H1 (cell line): ENCODE measurements at regions not wholly inside any gene's neighbourhood (a gene's known extent, or its start where the extent isn't known, plus 50 kb on each side); places are given as distances from the start of the nearest gene placed in this dataset.

Source experiments
- CTCF ChIA-PET: fragments of 300-600 bp; sonication (Branson Sonifier 250); formaldehyde crosslinking; loops from one replicate; lab custom pipeline; 2021; ENCODE audit not compliant: partially characterized antibody; lab: Charles Lee
- POLR2A ChIA-PET: fragments of 300-600 bp; sonication (Branson Sonifier 250); formaldehyde crosslinking; loops from one replicate; lab custom pipeline; 2021; ENCODE audit warnings: inconsistent platforms; ENCODE audit not compliant: partially characterized antibody; lab: Charles Lee
- DNase-seq, 2 experiments: peaks; one replicate each; pipeline versions ENCODE4 v3.0.0 to v3.0.0-alpha.2; 2010 to 2022; ENCODE audit warnings: low spot score in 2 of 2, low read depth in 1 of 2, mixed read lengths in 1 of 2
- FAIRE-seq: peaks from 2 replicates; lab custom pipeline; 2011; peaks lifted over from hg19 to GRCh38; lab: Jason Lieb, UNC
- H2AFZ ChIP-seq: 2 replicates; pipeline ENCODE4 v1.8.1; 2012; ENCODE audit warnings: low read length, inconsistent platforms
- H2AK5ac ChIP-seq: 2 replicates; pipeline ENCODE4 v1.6.1; 2013; ENCODE audit warnings: low read depth, low read length
- H2BK120ac ChIP-seq: replicated peaks from 2 replicates; pipeline ENCODE3; 2013; ENCODE audit warnings: low read depth, low read length, inconsistent platforms
- H2BK12ac ChIP-seq: 2 replicates; pipeline ENCODE4 v1.6.1; 2013; ENCODE audit warnings: low read depth, low read length
- H2BK15ac ChIP-seq: 2 replicates; pipeline ENCODE4 v1.6.1; 2013; ENCODE audit warnings: low read length
- H2BK20ac ChIP-seq: 2 replicates; pipeline ENCODE4 v1.6.1; 2013; ENCODE audit warnings: low read length
- H2BK5ac ChIP-seq: 2 replicates; pipeline ENCODE4 v1.6.1; 2013; ENCODE audit warnings: low read depth, low read length
- H3K14ac ChIP-seq: 2 replicates; pipeline ENCODE4 v1.6.1; 2013; ENCODE audit warnings: inconsistent platforms; ENCODE audit not compliant: insufficient read length
- H3K18ac ChIP-seq: 2 replicates; pipeline ENCODE4 v1.6.1; 2013; ENCODE audit warnings: low read length; ENCODE audit errors: extremely low read depth
- H3K23ac ChIP-seq: 2 replicates; pipeline ENCODE4 v1.6.1; 2013; ENCODE audit warnings: inconsistent platforms; ENCODE audit not compliant: insufficient read length
- H3K23me2 ChIP-seq: 2 replicates; pipeline ENCODE4 v1.6.1; 2013; ENCODE audit warnings: low read depth, low read length
- H3K27ac ChIP-seq: 2 replicates; pipeline ENCODE4 v1.6.1; 2011; ENCODE audit warnings: low read depth, low read length, inconsistent platforms
- H3K27me3 ChIP-seq, 4 experiments: replicated peaks in 1 of 4; 1 replicate in 1 of 4; 2 replicates in 3 of 4; pipeline versions ENCODE4 v1.6.1 to v1.8.1; 2011 to 2013; ENCODE audit warnings: low read length in 3 of 4, mild to moderate bottlenecking in 3 of 4, inconsistent platforms in 2 of 4, mixed read lengths in 2 of 4, moderate library complexity in 1 of 4; ENCODE audit not compliant: control insufficient read depth in 3 of 4, insufficient read depth in 3 of 4; ENCODE audit errors: extremely low read depth in 1 of 4
- H3K36me3 ChIP-seq, 4 experiments: 2 replicates each; pipeline versions ENCODE4 v1.6.1 to v1.8.1; 2011 to 2013; ENCODE audit warnings: mild to moderate bottlenecking in 4 of 4, low read length in 3 of 4, moderate library complexity in 2 of 4, control low read depth in 1 of 4, inconsistent platforms in 1 of 4; ENCODE audit not compliant: insufficient read depth in 4 of 4, control insufficient read depth in 2 of 4
- H3K4ac ChIP-seq: replicated peaks from 2 replicates; pipeline ENCODE3; 2013; ENCODE audit warnings: low read length, low read depth, mixed read lengths, inconsistent platforms; ENCODE audit not compliant: insufficient read length
- H3K4me1 ChIP-seq, 4 experiments: replicated peaks in 1 of 4; 1 replicate in 1 of 4; 2 replicates in 3 of 4; pipeline versions ENCODE4 v1.6.1 to v1.8.1; 2011 to 2013; ENCODE audit warnings: low read length in 3 of 4, inconsistent platforms in 2 of 4, mixed read lengths in 1 of 4; ENCODE audit not compliant: insufficient read depth in 4 of 4, control insufficient read depth in 3 of 4
- H3K4me2 ChIP-seq, 2 experiments: 2 replicates each; pipeline versions ENCODE4 v1.6.1 to v1.8.1; 2011 to 2013; ENCODE audit warnings: low read depth in 2 of 2, low read length in 2 of 2, control low read depth in 1 of 2, inconsistent platforms in 1 of 2, mild to moderate bottlenecking in 1 of 2; ENCODE audit not compliant: insufficient read depth in 1 of 2
- H3K4me3 ChIP-seq, 4 experiments: fragments of 200-600, 300-600 bp in 1 of 4; sonication (generic), shearing (Covaris generic), sonication (Bioruptor Twin) in 1 of 4; 2 replicates each; pipeline versions ENCODE4 v1.5.1 to v1.8.1; 2011 to 2016; ENCODE audit warnings: low read length in 4 of 4, low read depth in 3 of 4, control low read depth in 2 of 4, inconsistent platforms in 2 of 4, mild to moderate bottlenecking in 2 of 4, mixed read lengths in 1 of 4, moderate library complexity in 1 of 4; ENCODE audit not compliant: insufficient read depth in 2 of 4; ENCODE audit errors: extremely low read depth in 1 of 4
- H3K56ac ChIP-seq: replicated peaks from 2 replicates; pipeline ENCODE3; 2013; ENCODE audit warnings: low read depth, mild to moderate bottlenecking, mixed read lengths, low read length, inconsistent platforms; ENCODE audit not compliant: insufficient read length
- H3K79me1 ChIP-seq: 2 replicates; pipeline ENCODE4 v1.6.1; 2013; ENCODE audit warnings: low read depth, low read length, control low read depth
- H3K79me2 ChIP-seq, 2 experiments: 2 replicates each; pipeline versions ENCODE4 v1.6.1 to v1.8.1; 2012 to 2013; ENCODE audit warnings: low read length in 2 of 2, mild to moderate bottlenecking in 2 of 2, inconsistent platforms in 1 of 2; ENCODE audit not compliant: insufficient read depth in 2 of 2, control insufficient read depth in 1 of 2
- H3K9ac ChIP-seq, 4 experiments: replicated peaks in 1 of 4; 1 replicate in 1 of 4; 2 replicates in 3 of 4; pipeline versions ENCODE4 v1.6.1 to v1.8.1; 2011 to 2013; ENCODE audit warnings: low read depth in 3 of 4, low read length in 3 of 4, control low read depth in 2 of 4, mild to moderate bottlenecking in 2 of 4, moderate library complexity in 2 of 4, inconsistent platforms in 1 of 4; ENCODE audit errors: extremely low read depth in 1 of 4
- H3K9me3 ChIP-seq, 2 experiments: 2 replicates each; pipeline versions ENCODE4 v1.6.1 to v1.8.1; 2012 to 2013; ENCODE audit warnings: mild to moderate bottlenecking in 2 of 2, moderate library complexity in 2 of 2, control low read depth in 1 of 2, inconsistent platforms in 1 of 2, low read depth in 1 of 2, low read length in 1 of 2, mixed read lengths in 1 of 2; ENCODE audit not compliant: insufficient read depth in 2 of 2
- H4K20me1 ChIP-seq, 2 experiments: replicated peaks in 1 of 2; 2 replicates each; pipeline versions ENCODE3 to v1.8.1; 2011 to 2013; ENCODE audit warnings: inconsistent platforms in 2 of 2, low read length in 2 of 2, mild to moderate bottlenecking in 1 of 2; ENCODE audit not compliant: insufficient read depth in 2 of 2, control insufficient read depth in 1 of 2
- H4K5ac ChIP-seq: 2 replicates; pipeline ENCODE4 v1.6.1; 2013; ENCODE audit warnings: low read length, low read depth, mixed read lengths, inconsistent platforms; ENCODE audit not compliant: insufficient read length
- H4K8ac ChIP-seq: 2 replicates; pipeline ENCODE4 v1.8.0; 2013; ENCODE audit warnings: mild to moderate bottlenecking, moderate library complexity, low read length, inconsistent platforms; ENCODE audit not compliant: insufficient read depth; ENCODE audit errors: extremely low read depth
- H4K91ac ChIP-seq: replicated peaks from 2 replicates; pipeline ENCODE3; 2013; ENCODE audit warnings: low read length, mixed read lengths, inconsistent platforms; ENCODE audit not compliant: insufficient read length
- CHD1 ChIP-seq: IDR thresholded peaks from 2 replicates; pipeline ENCODE4 v1.6.1; 2012; ENCODE audit warnings: low read depth, low read length, improper control_type of control experiment
- MAX ChIP-seq: IDR thresholded peaks from 2 replicates; pipeline ENCODE4 v1.6.1; 2012; ENCODE audit warnings: inconsistent platforms
- TBP ChIP-seq: IDR thresholded peaks from 2 replicates; pipeline ENCODE4 v1.6.1; 2011; ENCODE audit warnings: low read depth, low read length, improper control_type of control experiment
- ZNF274 ChIP-seq: IDR thresholded peaks from 2 replicates; pipeline ENCODE4 v1.7.0; 2012; ENCODE audit warnings: low read length, borderline replicate concordance; ENCODE audit errors: extremely low read depth
- WGBS, 2 experiments: shearing (Covaris generic) in 1 of 2; methylation state at CpG; one replicate each; pipeline versions ENCODE4 v1.1.6 to v1.1.7; 2013 to 2015; ENCODE audit warnings: low lambda C conversion rate in 2 of 2, mixed read lengths in 2 of 2, inconsistent platforms in 1 of 2, low coverage in 1 of 2, missing lambda C conversion rate in 1 of 2; ENCODE audit not compliant: insufficient replicate concordance in 2 of 2, insufficient coverage in 1 of 2, insufficient read length in 1 of 2; ENCODE audit errors: extremely low coverage in 1 of 2, missing lambda C conversion rate in 1 of 2; 5-methylcytosine and 5-hydroxymethylcytosine counted together

- Histone ChIP-seq H4K8ac (no peak overlapping the region), H3K9me3 (no peaks in the 10 kb centered on the region), H3K18ac (no peak overlapping the region), H3K27ac (no peak overlapping the region), H2BK15ac (no peak overlapping the region), H3K4ac (no peak overlapping the region), H3K79me1 (no peaks in the 10 kb centered on the region), H2AFZ (no peak overlapping the region), H4K20me1 (no peaks in the 10 kb centered on the region), H2BK5ac (no peak overlapping the region), H3K79me2 (no peaks in the 10 kb centered on the region), H2AK5ac (no peak overlapping the region), H4K5ac (no peak overlapping the region), H3K4me3 (no peak overlapping the region), H3K23me2 (no peaks in the 10 kb centered on the region), H3K36me3 (no peaks in the 10 kb centered on the region), H2BK120ac (no peak overlapping the region), H3K9ac (no peak overlapping the region), H2BK20ac (no peak overlapping the region), H2BK12ac (no peak overlapping the region), H3K56ac (no peak overlapping the region), H3K4me1 (no peaks in the 10 kb centered on the region), H3K4me2 (no peak overlapping the region), H3K27me3 (peaks cover 0 to 1% (median 0%) of the 10 kb centered on the region in 4 experiments; a peak in 1 of 7 replicates), H3K23ac (no peak overlapping the region), H3K14ac (no peak overlapping the region), H4K91ac (no peak overlapping the region)
- no peak for FAIRE-seq
- CTCF ChIA-PET: no interaction called here
- DNase-seq: no peak
- TF ChIP-seq ZNF274 (no peak), CHD1 (no peak), TBP (no peak), MAX (no peak)
- WGBS, 2 experiments: 85% methylated on average over 1 of the region's 1 CpG; no CpG with 5 or more reads in 1 of the 2 experiments
- POLR2A ChIA-PET: no interaction called here
These were observed 1350.4 kb downstream of the AMY1C start for GRCh38 chr1:105100102-105100501.
